HepG2 (cell line): ENCODE measurements at regions not wholly inside any gene's neighbourhood (a gene's known extent, or its start where the extent isn't known, plus 50 kb on each side); places are given as distances from the start of the nearest gene placed in this dataset.

Source experiments
- ATAC-seq: fragments of 200-7000 bp; cut with Tn5 transposase; 3 replicates; pipeline ENCODE4 v1.9.1; 2020; ENCODE audit warnings: mild to moderate bottlenecking, moderate library complexity
- BruUV-seq: library from RNA; stranded (reverse); fragments of 400-500 nt; replicated peaks from 2 replicates; lab custom pipeline; 2021; lab: Mats Ljungman, UMichigan
- CTCF ChIA-PET: fragments of 300-600 bp; formaldehyde crosslinking; extraction: SDS; loops from one replicate; lab custom pipeline; 2021; ENCODE audit warnings: low total read pairs, inconsistent platforms, low intra/inter-chr PET ratio; lab: Yijun Ruan, JAX
- POLR2A ChIA-PET: fragments of 350-600 bp; sonication (Branson Sonifier 250); formaldehyde crosslinking; loops from one replicate; lab custom pipeline; 2020; ENCODE audit warnings: antibody characterized with exemption, inconsistent platforms; lab: Yijun Ruan, JAX
- DNase-seq: peaks from one replicate; pipeline ENCODE4 v3.0.0-alpha.2; 2015; ENCODE audit warnings: low spot score
- FAIRE-seq: peaks from 3 replicates; lab custom pipeline; 2011; peaks lifted over from hg19 to GRCh38; lab: Jason Lieb, UNC
- H2AFZ ChIP-seq: one replicate; pipeline ENCODE4 v1.6.1; 2011; ENCODE audit warnings: low read length, inconsistent platforms
- H3K27ac ChIP-seq: fragments of 300-600 bp; 3 replicates; pipeline ENCODE4 v1.8.0; 2011; ENCODE audit warnings: mixed run types, mild to moderate bottlenecking, mixed read lengths, low read length, inconsistent platforms; ENCODE audit not compliant: insufficient read depth; ENCODE audit errors: extremely low read length
- H3K27me3 ChIP-seq, 2 experiments: fragments of 200-600 bp in 1 of 2; 2 replicates in 1 of 2; 3 replicates in 1 of 2; pipeline versions ENCODE4 v1.6.0 to v1.8.0; 2011; ENCODE audit warnings: low read length in 2 of 2, mild to moderate bottlenecking in 2 of 2, moderate library complexity in 2 of 2, inconsistent platforms in 1 of 2; ENCODE audit not compliant: insufficient read depth in 2 of 2, control insufficient read depth in 1 of 2
- H3K36me3 ChIP-seq, 2 experiments: fragments of 200-600 bp in 1 of 2; replicated peaks in 1 of 2; 2 replicates in 1 of 2; 3 replicates in 1 of 2; pipeline versions ENCODE4 v1.5.1 to v1.8.0; 2011; ENCODE audit warnings: low read length in 2 of 2, inconsistent platforms in 1 of 2; ENCODE audit not compliant: insufficient read depth in 2 of 2, control insufficient read depth in 1 of 2
- H3K4me1 ChIP-seq: 2 replicates; pipeline ENCODE4 v1.5.1; 2012; ENCODE audit warnings: low read length, inconsistent platforms; ENCODE audit not compliant: insufficient read depth
- H3K4me2 ChIP-seq: 2 replicates; pipeline ENCODE4 v1.6.0; 2011; ENCODE audit warnings: low read depth, low read length, inconsistent platforms
- H3K4me3 ChIP-seq, 3 experiments: fragments of 200-600 bp in 1 of 3; sonication (generic), shearing (Covaris generic) in 1 of 3; replicated peaks in 1 of 3; 2 replicates each; pipeline ENCODE4 v1.5.1; 2011 to 2016; ENCODE audit warnings: low read length in 3 of 3, inconsistent platforms in 2 of 3, low read depth in 2 of 3, mild to moderate bottlenecking in 2 of 3, control low read depth in 1 of 3, mixed read lengths in 1 of 3; ENCODE audit not compliant: insufficient read depth in 1 of 3
- H3K79me2 ChIP-seq: one replicate; pipeline ENCODE4 v1.6.1; 2011; ENCODE audit warnings: low read length, inconsistent platforms; ENCODE audit not compliant: insufficient read depth
- H3K9ac ChIP-seq: 2 replicates; pipeline ENCODE4 v1.6.0; 2011; ENCODE audit warnings: mild to moderate bottlenecking, low read depth, low read length, inconsistent platforms; ENCODE audit not compliant: insufficient read depth
- H3K9me3 ChIP-seq: 2 replicates; pipeline ENCODE4 v1.5.1; 2012; ENCODE audit warnings: mild to moderate bottlenecking, low read length
- H4K20me1 ChIP-seq: 2 replicates; pipeline ENCODE4 v1.6.0; 2011; ENCODE audit warnings: inconsistent platforms, mild to moderate bottlenecking, low read length, moderate library complexity; ENCODE audit not compliant: insufficient read depth
- ARID2 ChIP-seq: sonication (generic); formaldehyde crosslinking; IDR thresholded peaks from 2 replicates; pipeline ENCODE4 v1.8.1; 2022; ENCODE audit warnings: mild to moderate bottlenecking, missing genetic modification reagents, borderline replicate concordance
- CBX2 ChIP-seq, 2 experiments: fragments of 200-600 bp in 1 of 2; sonication (generic); formaldehyde crosslinking in 1 of 2; IDR thresholded peaks; 2 replicates each; pipeline versions ENCODE4 v1.7.0 to v1.8.1; 2018 to 2022; ENCODE audit warnings: low read depth in 2 of 2, low read length in 1 of 2, mild to moderate bottlenecking in 1 of 2, missing genetic modification reagents in 1 of 2
- HNRNPUL1 ChIP-seq: fragments of 200-400 bp; formaldehyde crosslinking; IDR thresholded peaks from 2 replicates; pipeline ENCODE4 v1.6.1; 2017; ENCODE audit warnings: low read depth, mild to moderate bottlenecking, low read length, moderate library complexity
- MTA1 ChIP-seq: sonication (generic); formaldehyde crosslinking; IDR thresholded peaks from 2 replicates; pipeline ENCODE4 v1.4.0; 2020; ENCODE audit warnings: missing genetic modification reagents, mild to moderate bottlenecking, borderline replicate concordance
- NFE2 ChIP-seq: sonication (generic); formaldehyde crosslinking; IDR thresholded peaks from 2 replicates; pipeline ENCODE4 v1.4.0; 2020; ENCODE audit warnings: missing genetic modification reagents
- RARA ChIP-seq: IDR thresholded peaks from 2 replicates; pipeline ENCODE4 v1.6.1; 2016; ENCODE audit warnings: missing genetic modification reagents, missing compliant biosample characterization
- SNAI1 ChIP-seq: sonication (generic); formaldehyde crosslinking; IDR thresholded peaks from 2 replicates; pipeline ENCODE4 v1.5.0; 2020; ENCODE audit warnings: mild to moderate bottlenecking, missing genetic modification reagents, borderline replicate concordance
- SOX5 ChIP-seq: IDR thresholded peaks from 2 replicates; pipeline ENCODE4 v1.6.1; 2016; ENCODE audit warnings: borderline replicate concordance
- ZNF44 ChIP-seq: sonication (generic); formaldehyde crosslinking; IDR thresholded peaks from 2 replicates; pipeline ENCODE4 v1.5.1; 2020; ENCODE audit warnings: mild to moderate bottlenecking, missing genetic modification reagents
- WGBS: methylation state at CpG from one replicate; pipeline ENCODE4 v1.1.6; 2017; ENCODE audit warnings: low lambda C conversion rate; 5-methylcytosine and 5-hydroxymethylcytosine counted together
- in situ Hi-C: cut with HindIII; loops from 2 replicates; pipeline ENCODE4 v1.10.0; 2017; ENCODE audit warnings: low pct_unique_long_range_greater_than_20kb; ENCODE audit not compliant: extremely low pct_ligation_motif_present
- intact Hi-C: fragments of 100-400 bp; cut with micrococcal nuclease; formaldehyde crosslinking; loops from one replicate; pipeline ENCODE4 v1.10.0; 2022; ENCODE audit not compliant: unreplicated experiment
- TF ChIP-seq, protein P1 (sequence below): IDR thresholded peaks from 2 replicates; pipeline ENCODE4 v1.6.1; 2016; ENCODE audit warnings: mild to moderate bottlenecking
- TF ChIP-seq, protein P2 (sequence below): sonication (generic); formaldehyde crosslinking; IDR thresholded peaks from 2 replicates; pipeline ENCODE4 v1.4.0; 2020; ENCODE audit warnings: missing genetic modification reagents, borderline replicate concordance
- TF ChIP-seq, protein P3 (sequence below): IDR thresholded peaks from 2 replicates; pipeline ENCODE4 v1.6.1; 2016; ENCODE audit warnings: low read depth, control low read depth

DNA sequence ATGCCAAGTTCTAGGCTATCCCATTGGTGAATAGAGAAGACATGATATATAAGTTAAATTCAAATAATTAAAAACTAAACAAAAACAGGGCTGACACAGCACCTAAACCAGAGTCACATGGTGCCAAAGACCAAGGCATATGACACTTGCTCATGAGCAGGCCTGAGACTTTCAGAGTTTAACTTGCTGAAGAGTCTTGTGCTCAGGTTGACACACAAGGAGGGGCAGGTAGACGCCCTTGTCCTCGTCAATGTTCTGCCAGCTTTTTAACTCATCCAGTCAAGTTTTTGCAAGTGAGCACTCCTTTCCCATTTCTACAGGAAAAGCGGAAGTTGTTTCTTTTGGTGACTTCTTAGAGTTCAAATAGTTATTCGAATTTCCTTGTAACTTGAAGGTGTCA, 289.7 kb downstream of the CYRIA start (continued):
- TF ChIP-seq, protein P1, sequence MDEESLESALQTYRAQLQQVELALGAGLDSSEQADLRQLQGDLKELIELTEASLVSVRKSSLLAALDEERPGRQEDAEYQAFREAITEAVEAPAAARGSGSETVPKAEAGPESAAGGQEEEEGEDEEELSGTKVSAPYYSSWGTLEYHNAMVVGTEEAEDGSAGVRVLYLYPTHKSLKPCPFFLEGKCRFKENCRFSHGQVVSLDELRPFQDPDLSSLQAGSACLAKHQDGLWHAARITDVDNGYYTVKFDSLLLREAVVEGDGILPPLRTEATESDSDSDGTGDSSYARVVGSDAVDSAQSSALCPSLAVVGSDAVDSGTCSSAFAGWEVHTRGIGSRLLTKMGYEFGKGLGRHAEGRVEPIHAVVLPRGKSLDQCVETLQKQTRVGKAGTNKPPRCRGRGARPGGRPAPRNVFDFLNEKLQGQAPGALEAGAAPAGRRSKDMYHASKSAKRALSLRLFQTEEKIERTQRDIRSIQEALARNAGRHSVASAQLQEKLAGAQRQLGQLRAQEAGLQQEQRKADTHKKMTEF = no peak
- TF ChIP-seq, protein P2, sequence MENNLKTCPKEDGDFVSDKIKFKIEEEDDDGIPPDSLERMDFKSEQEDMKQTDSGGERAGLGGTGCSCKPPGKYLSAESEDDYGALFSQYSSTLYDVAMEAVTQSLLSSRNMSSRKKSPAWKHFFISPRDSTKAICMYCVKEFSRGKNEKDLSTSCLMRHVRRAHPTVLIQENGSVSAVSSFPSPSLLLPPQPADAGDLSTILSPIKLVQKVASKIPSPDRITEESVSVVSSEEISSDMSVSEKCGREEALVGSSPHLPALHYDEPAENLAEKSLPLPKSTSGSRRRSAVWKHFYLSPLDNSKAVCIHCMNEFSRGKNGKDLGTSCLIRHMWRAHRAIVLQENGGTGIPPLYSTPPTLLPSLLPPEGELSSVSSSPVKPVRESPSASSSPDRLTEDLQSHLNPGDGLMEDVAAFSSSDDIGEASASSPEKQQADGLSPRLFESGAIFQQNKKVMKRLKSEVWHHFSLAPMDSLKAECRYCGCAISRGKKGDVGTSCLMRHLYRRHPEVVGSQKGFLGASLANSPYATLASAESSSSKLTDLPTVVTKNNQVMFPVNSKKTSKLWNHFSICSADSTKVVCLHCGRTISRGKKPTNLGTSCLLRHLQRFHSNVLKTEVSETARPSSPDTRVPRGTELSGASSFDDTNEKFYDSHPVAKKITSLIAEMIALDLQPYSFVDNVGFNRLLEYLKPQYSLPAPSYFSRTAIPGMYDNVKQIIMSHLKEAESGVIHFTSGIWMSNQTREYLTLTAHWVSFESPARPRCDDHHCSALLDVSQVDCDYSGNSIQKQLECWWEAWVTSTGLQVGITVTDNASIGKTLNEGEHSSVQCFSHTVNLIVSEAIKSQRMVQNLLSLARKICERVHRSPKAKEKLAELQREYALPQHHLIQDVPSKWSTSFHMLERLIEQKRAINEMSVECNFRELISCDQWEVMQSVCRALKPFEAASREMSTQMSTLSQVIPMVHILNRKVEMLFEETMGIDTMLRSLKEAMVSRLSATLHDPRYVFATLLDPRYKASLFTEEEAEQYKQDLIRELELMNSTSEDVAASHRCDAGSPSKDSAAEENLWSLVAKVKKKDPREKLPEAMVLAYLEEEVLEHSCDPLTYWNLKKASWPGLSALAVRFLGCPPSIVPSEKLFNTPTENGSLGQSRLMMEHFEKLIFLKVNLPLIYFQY = no peak
- TF ChIP-seq SNAI1 (CRISPR knock-in tag) = no peak
- TF ChIP-seq ZNF44 = no peak
- TF ChIP-seq SOX5 (CRISPR knock-in tag) = no peak
- TF ChIP-seq NFE2 (CRISPR knock-in tag) = no peak

DNA sequence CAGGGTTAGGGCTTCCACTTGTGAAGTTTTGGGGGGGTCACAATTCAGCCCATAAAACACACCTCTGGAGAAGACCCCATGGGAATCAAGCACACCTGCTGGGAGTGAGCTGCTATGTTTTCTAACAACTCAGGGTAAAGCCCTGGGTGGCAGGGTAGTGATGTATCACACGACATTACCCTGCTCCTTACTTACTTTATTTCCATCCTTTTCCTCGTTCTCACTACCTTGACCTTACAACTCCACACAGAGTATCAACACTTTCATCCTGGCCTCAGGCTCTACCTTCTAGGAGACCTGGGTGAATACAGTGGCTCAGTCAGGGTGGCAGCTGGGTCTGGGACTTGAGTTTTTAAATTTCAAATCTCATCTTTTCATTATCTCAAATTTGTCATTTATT, 290.3 kb downstream of the CYRIA start:
- no peak overlapping the region for H3K27ac ChIP-seq
- CTCF ChIA-PET = no interaction called here
- H3K79me2 ChIP-seq = no peaks in the 10 kb centered on the region
- H3K36me3 ChIP-seq = no peaks in the 10 kb centered on the region
- TF ChIP-seq CBX2 (IDR thresholded peaks at IDR 0.05; ENCODE audit: low read depth, low read length) (no peak), CBX2 (CRISPR knock-in tag; IDR thresholded peaks at IDR 0.05; ENCODE audit: low read depth) (no peak), ARID2 (CRISPR knock-in tag) (no peak), RARA (CRISPR knock-in tag) (no peak), MTA1 (CRISPR knock-in tag) (no peak), HNRNPUL1 (no peak)
- TF ChIP-seq, protein P3, sequence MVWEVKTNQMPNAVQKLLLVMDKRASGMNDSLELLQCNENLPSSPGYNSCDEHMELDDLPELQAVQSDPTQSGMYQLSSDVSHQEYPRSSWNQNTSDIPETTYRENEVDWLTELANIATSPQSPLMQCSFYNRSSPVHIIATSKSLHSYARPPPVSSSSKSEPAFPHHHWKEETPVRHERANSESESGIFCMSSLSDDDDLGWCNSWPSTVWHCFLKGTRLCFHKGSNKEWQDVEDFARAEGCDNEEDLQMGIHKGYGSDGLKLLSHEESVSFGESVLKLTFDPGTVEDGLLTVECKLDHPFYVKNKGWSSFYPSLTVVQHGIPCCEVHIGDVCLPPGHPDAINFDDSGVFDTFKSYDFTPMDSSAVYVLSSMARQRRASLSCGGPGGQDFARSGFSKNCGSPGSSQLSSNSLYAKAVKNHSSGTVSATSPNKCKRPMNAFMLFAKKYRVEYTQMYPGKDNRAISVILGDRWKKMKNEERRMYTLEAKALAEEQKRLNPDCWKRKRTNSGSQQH = no peak
- TF ChIP-seq, all 625 proteins: peak for 0
- intact Hi-C loops (no loop called here), in situ Hi-C loops (no loop called here)
- no peak overlapping the region for H3K4me2 ChIP-seq
- no peaks in the 10 kb centered on the region for H4K20me1 ChIP-seq
- H3K9me3 ChIP-seq = no peaks in the 10 kb centered on the region
- no peak overlapping the region for H3K4me3 ChIP-seq
- no peak for ATAC-seq
- H3K4me1 ChIP-seq = no peaks in the 10 kb centered on the region
- no peak overlapping the region for H3K9ac ChIP-seq
- no peaks in the 10 kb centered on the region for H3K27me3 ChIP-seq
- BruUV-seq = no TSS peak
- 7% methylated on average over 2 of the region's 2 CpGs for WGBS
- no peak overlapping the region for H2AFZ ChIP-seq
- no peak for DNase-seq
- POLR2A ChIA-PET = no interaction called here
- no peak for FAIRE-seq
